H1 (cell line): ENCODE measurements at regions not wholly inside any gene's neighbourhood (a gene's known extent, or its start where the extent isn't known, plus 50 kb on each side); places are given as distances from the start of the nearest gene placed in this dataset.

Experiments
- CTCF ChIA-PET: fragments of 300-600 bp; sonication (Branson Sonifier 250); formaldehyde crosslinking; loops from one replicate; lab custom pipeline; 2021; ENCODE audit not compliant: partially characterized antibody; lab: Charles Lee
- POLR2A ChIA-PET: fragments of 300-600 bp; sonication (Branson Sonifier 250); formaldehyde crosslinking; loops from one replicate; lab custom pipeline; 2021; ENCODE audit warnings: inconsistent platforms; ENCODE audit not compliant: partially characterized antibody; lab: Charles Lee
- DNase-seq, 2 experiments: peaks; one replicate each; pipeline versions ENCODE4 v3.0.0 to v3.0.0-alpha.2; 2010 to 2022; ENCODE audit warnings: low spot score in 2 of 2, low read depth in 1 of 2, mixed read lengths in 1 of 2
- FAIRE-seq: peaks from 2 replicates; lab custom pipeline; 2011; peaks lifted over from hg19 to GRCh38; lab: Jason Lieb, UNC
- H2AFZ ChIP-seq: 2 replicates; pipeline ENCODE4 v1.8.1; 2012; ENCODE audit warnings: low read length, inconsistent platforms
- H2AK5ac ChIP-seq: 2 replicates; pipeline ENCODE4 v1.6.1; 2013; ENCODE audit warnings: low read depth, low read length
- H2BK120ac ChIP-seq: replicated peaks from 2 replicates; pipeline ENCODE3; 2013; ENCODE audit warnings: low read depth, low read length, inconsistent platforms
- H2BK12ac ChIP-seq: 2 replicates; pipeline ENCODE4 v1.6.1; 2013; ENCODE audit warnings: low read depth, low read length
- H2BK15ac ChIP-seq: 2 replicates; pipeline ENCODE4 v1.6.1; 2013; ENCODE audit warnings: low read length
- H2BK20ac ChIP-seq: 2 replicates; pipeline ENCODE4 v1.6.1; 2013; ENCODE audit warnings: low read length
- H2BK5ac ChIP-seq: 2 replicates; pipeline ENCODE4 v1.6.1; 2013; ENCODE audit warnings: low read depth, low read length
- H3K14ac ChIP-seq: 2 replicates; pipeline ENCODE4 v1.6.1; 2013; ENCODE audit warnings: inconsistent platforms; ENCODE audit not compliant: insufficient read length
- H3K18ac ChIP-seq: 2 replicates; pipeline ENCODE4 v1.6.1; 2013; ENCODE audit warnings: low read length; ENCODE audit errors: extremely low read depth
- H3K23ac ChIP-seq: 2 replicates; pipeline ENCODE4 v1.6.1; 2013; ENCODE audit warnings: inconsistent platforms; ENCODE audit not compliant: insufficient read length
- H3K23me2 ChIP-seq: 2 replicates; pipeline ENCODE4 v1.6.1; 2013; ENCODE audit warnings: low read depth, low read length
- H3K27ac ChIP-seq: 2 replicates; pipeline ENCODE4 v1.6.1; 2011; ENCODE audit warnings: low read depth, low read length, inconsistent platforms
- H3K27me3 ChIP-seq, 4 experiments: replicated peaks in 1 of 4; 1 replicate in 1 of 4; 2 replicates in 3 of 4; pipeline versions ENCODE4 v1.6.1 to v1.8.1; 2011 to 2013; ENCODE audit warnings: low read length in 3 of 4, mild to moderate bottlenecking in 3 of 4, inconsistent platforms in 2 of 4, mixed read lengths in 2 of 4, moderate library complexity in 1 of 4; ENCODE audit not compliant: control insufficient read depth in 3 of 4, insufficient read depth in 3 of 4; ENCODE audit errors: extremely low read depth in 1 of 4
- H3K36me3 ChIP-seq, 4 experiments: 2 replicates each; pipeline versions ENCODE4 v1.6.1 to v1.8.1; 2011 to 2013; ENCODE audit warnings: mild to moderate bottlenecking in 4 of 4, low read length in 3 of 4, moderate library complexity in 2 of 4, control low read depth in 1 of 4, inconsistent platforms in 1 of 4; ENCODE audit not compliant: insufficient read depth in 4 of 4, control insufficient read depth in 2 of 4
- H3K4ac ChIP-seq: replicated peaks from 2 replicates; pipeline ENCODE3; 2013; ENCODE audit warnings: low read length, low read depth, mixed read lengths, inconsistent platforms; ENCODE audit not compliant: insufficient read length
- H3K4me1 ChIP-seq, 4 experiments: replicated peaks in 1 of 4; 1 replicate in 1 of 4; 2 replicates in 3 of 4; pipeline versions ENCODE4 v1.6.1 to v1.8.1; 2011 to 2013; ENCODE audit warnings: low read length in 3 of 4, inconsistent platforms in 2 of 4, mixed read lengths in 1 of 4; ENCODE audit not compliant: insufficient read depth in 4 of 4, control insufficient read depth in 3 of 4
- H3K4me2 ChIP-seq, 2 experiments: 2 replicates each; pipeline versions ENCODE4 v1.6.1 to v1.8.1; 2011 to 2013; ENCODE audit warnings: low read depth in 2 of 2, low read length in 2 of 2, control low read depth in 1 of 2, inconsistent platforms in 1 of 2, mild to moderate bottlenecking in 1 of 2; ENCODE audit not compliant: insufficient read depth in 1 of 2
- H3K4me3 ChIP-seq, 4 experiments: fragments of 200-600, 300-600 bp in 1 of 4; sonication (generic), shearing (Covaris generic), sonication (Bioruptor Twin) in 1 of 4; 2 replicates each; pipeline versions ENCODE4 v1.5.1 to v1.8.1; 2011 to 2016; ENCODE audit warnings: low read length in 4 of 4, low read depth in 3 of 4, control low read depth in 2 of 4, inconsistent platforms in 2 of 4, mild to moderate bottlenecking in 2 of 4, mixed read lengths in 1 of 4, moderate library complexity in 1 of 4; ENCODE audit not compliant: insufficient read depth in 2 of 4; ENCODE audit errors: extremely low read depth in 1 of 4
- H3K56ac ChIP-seq: replicated peaks from 2 replicates; pipeline ENCODE3; 2013; ENCODE audit warnings: low read depth, mild to moderate bottlenecking, mixed read lengths, low read length, inconsistent platforms; ENCODE audit not compliant: insufficient read length
- H3K79me1 ChIP-seq: 2 replicates; pipeline ENCODE4 v1.6.1; 2013; ENCODE audit warnings: low read depth, low read length, control low read depth
- H3K79me2 ChIP-seq, 2 experiments: 2 replicates each; pipeline versions ENCODE4 v1.6.1 to v1.8.1; 2012 to 2013; ENCODE audit warnings: low read length in 2 of 2, mild to moderate bottlenecking in 2 of 2, inconsistent platforms in 1 of 2; ENCODE audit not compliant: insufficient read depth in 2 of 2, control insufficient read depth in 1 of 2
- H3K9ac ChIP-seq, 4 experiments: replicated peaks in 1 of 4; 1 replicate in 1 of 4; 2 replicates in 3 of 4; pipeline versions ENCODE4 v1.6.1 to v1.8.1; 2011 to 2013; ENCODE audit warnings: low read depth in 3 of 4, low read length in 3 of 4, control low read depth in 2 of 4, mild to moderate bottlenecking in 2 of 4, moderate library complexity in 2 of 4, inconsistent platforms in 1 of 4; ENCODE audit errors: extremely low read depth in 1 of 4
- H3K9me3 ChIP-seq, 2 experiments: 2 replicates each; pipeline versions ENCODE4 v1.6.1 to v1.8.1; 2012 to 2013; ENCODE audit warnings: mild to moderate bottlenecking in 2 of 2, moderate library complexity in 2 of 2, control low read depth in 1 of 2, inconsistent platforms in 1 of 2, low read depth in 1 of 2, low read length in 1 of 2, mixed read lengths in 1 of 2; ENCODE audit not compliant: insufficient read depth in 2 of 2
- H4K20me1 ChIP-seq, 2 experiments: replicated peaks in 1 of 2; 2 replicates each; pipeline versions ENCODE3 to v1.8.1; 2011 to 2013; ENCODE audit warnings: inconsistent platforms in 2 of 2, low read length in 2 of 2, mild to moderate bottlenecking in 1 of 2; ENCODE audit not compliant: insufficient read depth in 2 of 2, control insufficient read depth in 1 of 2
- H4K5ac ChIP-seq: 2 replicates; pipeline ENCODE4 v1.6.1; 2013; ENCODE audit warnings: low read length, low read depth, mixed read lengths, inconsistent platforms; ENCODE audit not compliant: insufficient read length
- H4K8ac ChIP-seq: 2 replicates; pipeline ENCODE4 v1.8.0; 2013; ENCODE audit warnings: mild to moderate bottlenecking, moderate library complexity, low read length, inconsistent platforms; ENCODE audit not compliant: insufficient read depth; ENCODE audit errors: extremely low read depth
- H4K91ac ChIP-seq: replicated peaks from 2 replicates; pipeline ENCODE3; 2013; ENCODE audit warnings: low read length, mixed read lengths, inconsistent platforms; ENCODE audit not compliant: insufficient read length
- BRCA1 ChIP-seq: IDR thresholded peaks from 2 replicates; pipeline ENCODE4 v1.6.1; 2012; ENCODE audit warnings: low read depth, low read length, improper control_type of control experiment
- EP300 ChIP-seq, 2 experiments: IDR thresholded peaks; 1 replicate in 1 of 2; 2 replicates in 1 of 2; pipeline ENCODE4 v1.6.1; 2011 to 2012; ENCODE audit warnings: low read depth in 2 of 2, low read length in 2 of 2, mild to moderate bottlenecking in 2 of 2, borderline replicate concordance in 1 of 2, inconsistent platforms in 1 of 2, moderate library complexity in 1 of 2
- WGBS, 2 experiments: shearing (Covaris generic) in 1 of 2; methylation state at CpG; one replicate each; pipeline versions ENCODE4 v1.1.6 to v1.1.7; 2013 to 2015; ENCODE audit warnings: low lambda C conversion rate in 2 of 2, mixed read lengths in 2 of 2, inconsistent platforms in 1 of 2, low coverage in 1 of 2, missing lambda C conversion rate in 1 of 2; ENCODE audit not compliant: insufficient replicate concordance in 2 of 2, insufficient coverage in 1 of 2, insufficient read length in 1 of 2; ENCODE audit errors: extremely low coverage in 1 of 2, missing lambda C conversion rate in 1 of 2; 5-methylcytosine and 5-hydroxymethylcytosine counted together

GRCh38 chr1:98035602-98036002, 114.8 kb upstream of the DPYD start:
- no peak overlapping the region for H3K18ac ChIP-seq
- no peak overlapping the region for H3K27ac ChIP-seq
- FAIRE-seq (no peak), DNase-seq (no peak)
- CTCF ChIA-PET = no interaction called here
- no peaks in the 10 kb centered on the region for H3K9me3 ChIP-seq
- H4K20me1 ChIP-seq = no peaks in the 10 kb centered on the region
- H3K27me3 ChIP-seq = no peaks in the 10 kb centered on the region
- H3K56ac ChIP-seq = no peak overlapping the region
- H3K23me2 ChIP-seq = no peaks in the 10 kb centered on the region
- H2AFZ ChIP-seq = no peak overlapping the region
- no peaks in the 10 kb centered on the region for H3K36me3 ChIP-seq
- H3K79me1 ChIP-seq = no peaks in the 10 kb centered on the region
- no peak overlapping the region for H3K14ac ChIP-seq
- no peak overlapping the region for H2BK5ac ChIP-seq
- TF ChIP-seq BRCA1 (no peak), EP300 (IDR thresholded peaks at IDR 0.05; ENCODE audit: borderline replicate concordance in 1 of 2, low read depth in 2 of 2, low read length in 2 of 2) (no peak)
- no peak overlapping the region for H2BK20ac ChIP-seq
- no peak overlapping the region for H4K91ac ChIP-seq
- no peak overlapping the region for H2BK15ac ChIP-seq
- POLR2A ChIA-PET = no interaction called here
- no peak overlapping the region for H3K4ac ChIP-seq
- H2AK5ac ChIP-seq = no peak overlapping the region
- no peaks in the 10 kb centered on the region for H3K79me2 ChIP-seq
- no peak overlapping the region for H2BK120ac ChIP-seq
- H3K9ac ChIP-seq = no peak overlapping the region
- no peak overlapping the region for H2BK12ac ChIP-seq
- no peak overlapping the region for H4K8ac ChIP-seq
- 94% methylated on average over 2 of the region's 2 CpGs; no CpG with 5 or more reads in 1 of the 2 experiments for WGBS, 2 experiments
- H3K23ac ChIP-seq = no peak overlapping the region
- H3K4me2 ChIP-seq = no peak overlapping the region
- no peak overlapping the region for H3K4me3 ChIP-seq
- no peak overlapping the region for H4K5ac ChIP-seq
- no peaks in the 10 kb centered on the region for H3K4me1 ChIP-seq
